DND-41 (cell line): ENCODE measurements at regions not wholly inside any gene's neighbourhood (a gene's known extent, or its start where the extent isn't known, plus 50 kb on each side); places are given as distances from the start of the nearest gene placed in this dataset.

Experiments
- CTCF ChIP-seq: IDR thresholded peaks from 2 replicates; pipeline ENCODE4 v1.5.1; 2012; ENCODE audit warnings: borderline replicate concordance, low read length, moderate library complexity, mild to moderate bottlenecking; ENCODE audit not compliant: poor library complexity, severe bottlenecking; ENCODE audit errors: extremely low read depth
- EZH2 ChIP-seq: IDR thresholded peaks from 3 replicates; pipeline ENCODE4 v1.6.1; 2012; ENCODE audit warnings: borderline replicate concordance, low read depth, mild to moderate bottlenecking, moderate library complexity, low read length, inconsistent platforms; ENCODE audit not compliant: severe bottlenecking

- no peak for TF ChIP-seq EZH2
- no peak for TF ChIP-seq CTCF
Measured at GRCh38 chr19:30287259-30287658, 84.9 kb upstream of the ZNF536 start.
